ENCODE measurements at regions not wholly inside any gene's neighbourhood (a gene's known extent, or its start where the extent isn't known, plus 50 kb on each side); places are given as distances from the start of the nearest gene placed in this dataset.

- CTCF ChIA-PET (ENCODE audit: partially characterized antibody), result no interaction called here
- Histone ChIP-seq H3K36me3 (ENCODE audit: insufficient read depth, low read length) (no peaks in the 10 kb centered on the region), H3K27me3 (ENCODE audit: insufficient read depth, low read length) (no peaks in the 10 kb centered on the region), H3K9me3 (ENCODE audit: control insufficient read depth in 1 of 2, low read length in 2 of 2) (no peaks in the 10 kb centered on the region), H3K27ac (ENCODE audit: low read depth, low read length) (no peak overlapping the region), H3K4me3 (ENCODE audit: low read length in 2 of 2) (no peak overlapping the region), H3K4me1 (ENCODE audit: insufficient read depth, low read length) (no peaks in the 10 kb centered on the region)
- Mint-ChIP-seq H3K9me3 (peaks cover 0 to 2% (median 0%) of the 10 kb centered on the region in 8 donors), H3K27me3 (peaks cover 0 to 4% of the 10 kb centered on the region in 2 donors), H3K36me3 (no peaks in the 10 kb centered on the region), H3K27ac (no peak overlapping the region), H3K4me3 (no peak overlapping the region), H3K4me1 (no peaks in the 10 kb centered on the region)
- intact Hi-C loops (cut with micrococcal nuclease), result loop anchor here (5.0 kb wide), 1 partner anchor 228 kb away; the partner anchor contains the start of gene SFRP2
- DNase-seq, result no peak
- POLR2A ChIA-PET (ENCODE audit: partially characterized antibody), result no interaction called here
Measured at GRCh38 chr4:154015578-154015977, 226.7 kb upstream of the SFRP2 start.

- Histone ChIP-seq H3K9me3 (ENCODE audit: control insufficient read depth in 1 of 2, low read length in 2 of 2) (no peaks in the 10 kb centered on the region), H3K27ac (ENCODE audit: low read depth, low read length) (no peak overlapping the region), H3K27me3 (ENCODE audit: insufficient read depth, low read length) (no peaks in the 10 kb centered on the region), H3K4me1 (ENCODE audit: insufficient read depth, low read length) (no peaks in the 10 kb centered on the region), H3K36me3 (ENCODE audit: insufficient read depth, low read length) (no peaks in the 10 kb centered on the region), H3K4me3 (ENCODE audit: low read length in 2 of 2) (no peak overlapping the region)
- Mint-ChIP-seq H3K27me3 (peaks cover 0 to 4% of the 10 kb centered on the region in 2 donors), H3K27ac (no peak overlapping the region), H3K9me3 (peaks cover 0 to 2% (median 0%) of the 10 kb centered on the region in 8 donors), H3K4me1 (no peaks in the 10 kb centered on the region), H3K4me3 (no peak overlapping the region), H3K36me3 (no peaks in the 10 kb centered on the region)
- POLR2A ChIA-PET (ENCODE audit: partially characterized antibody), result no interaction called here
- intact Hi-C loops (cut with micrococcal nuclease), result loop anchor here (5.0 kb wide), 1 partner anchor 227 kb away; the partner anchor contains the start of gene SFRP2
- CTCF ChIA-PET (ENCODE audit: partially characterized antibody), result no interaction called here
- no peak for DNase-seq
Measured at GRCh38 chr4:154014407-154015321, 225.8 kb upstream of the SFRP2 start.

- ChIA-PET CTCF (ENCODE audit: partially characterized antibody) (no interaction called here), POLR2A (ENCODE audit: partially characterized antibody) (no interaction called here)
- Histone ChIP-seq H3K9me3 (ENCODE audit: control insufficient read depth in 1 of 2, low read length in 2 of 2) (no peaks in the 10 kb centered on the region), H3K27me3 (ENCODE audit: insufficient read depth, low read length) (no peaks in the 10 kb centered on the region), H3K4me1 (ENCODE audit: insufficient read depth, low read length) (no peaks in the 10 kb centered on the region), H3K27ac (ENCODE audit: low read depth, low read length) (no peak overlapping the region), H3K4me3 (ENCODE audit: low read length in 2 of 2) (no peak overlapping the region), H3K36me3 (ENCODE audit: insufficient read depth, low read length) (no peaks in the 10 kb centered on the region)
- Mint-ChIP-seq H3K27ac (no peak overlapping the region), H3K27me3 (peaks cover 0 to 4% of the 10 kb centered on the region in 2 donors), H3K4me1 (no peaks in the 10 kb centered on the region), H3K4me3 (no peak overlapping the region), H3K36me3 (no peaks in the 10 kb centered on the region), H3K9me3 (peaks cover 0 to 2% (median 0%) of the 10 kb centered on the region in 8 donors)
- DNase-seq, result no peak
- intact Hi-C loops (cut with micrococcal nuclease), result no loop called here
Measured at GRCh38 chr4:154013576-154013975, 224.7 kb upstream of the SFRP2 start.

GRCh38 chr4:154010371-154010770 is 221.5 kb upstream of the SFRP2 start:
- Histone ChIP-seq H3K4me3 (ENCODE audit: low read length in 2 of 2) (no peak overlapping the region), H3K4me1 (ENCODE audit: insufficient read depth, low read length) (no peaks in the 10 kb centered on the region), H3K27ac (ENCODE audit: low read depth, low read length) (no peak overlapping the region), H3K27me3 (ENCODE audit: insufficient read depth, low read length) (no peaks in the 10 kb centered on the region), H3K36me3 (ENCODE audit: insufficient read depth, low read length) (no peaks in the 10 kb centered on the region), H3K9me3 (ENCODE audit: control insufficient read depth in 1 of 2, low read length in 2 of 2) (no peaks in the 10 kb centered on the region)
- Mint-ChIP-seq H3K27me3 (peaks cover 0 to 8% of the 10 kb centered on the region in 2 donors), H3K27ac (no peak overlapping the region), H3K4me3 (no peak overlapping the region), H3K36me3 (no peaks in the 10 kb centered on the region), H3K9me3 (peaks cover 0 to 2% (median 0%) of the 10 kb centered on the region in 8 donors), H3K4me1 (no peaks in the 10 kb centered on the region)
- ChIA-PET CTCF (ENCODE audit: partially characterized antibody) (interaction anchor here (1.2 kb wide), 1 partner anchor 10 kb away, joined by 3 read pairs; no protein-coding TSS in a partner anchor), POLR2A (ENCODE audit: partially characterized antibody) (no interaction called here)
- DNase-seq, result no peak
- intact Hi-C loops (cut with micrococcal nuclease), result no loop called here

- Histone ChIP-seq H3K27me3 (ENCODE audit: insufficient read depth, low read length) (no peaks in the 10 kb centered on the region), H3K27ac (ENCODE audit: low read depth, low read length) (no peak overlapping the region), H3K36me3 (ENCODE audit: insufficient read depth, low read length) (no peaks in the 10 kb centered on the region), H3K4me1 (ENCODE audit: insufficient read depth, low read length) (no peaks in the 10 kb centered on the region), H3K4me3 (ENCODE audit: low read length in 2 of 2) (no peak overlapping the region), H3K9me3 (ENCODE audit: control insufficient read depth in 1 of 2, low read length in 2 of 2) (no peaks in the 10 kb centered on the region)
- POLR2A ChIA-PET (ENCODE audit: partially characterized antibody), result no interaction called here
- H3K27ac Mint-ChIP-seq, result no peak overlapping the region
- H3K4me3 Mint-ChIP-seq, result no peak overlapping the region
- H3K36me3 Mint-ChIP-seq, result no peaks in the 10 kb centered on the region
- CTCF ChIA-PET (ENCODE audit: partially characterized antibody), result interaction anchor here (0.7 to 1.2 kb wide), 2 partner anchors 10 to 14 kb away, joined by 3 read pairs; no protein-coding TSS in a partner anchor
- intact Hi-C loops (cut with micrococcal nuclease), result no loop called here
- H3K9me3 Mint-ChIP-seq, result peaks cover 0 to 2% (median 0%) of the 10 kb centered on the region in 8 donors
- H3K27me3 Mint-ChIP-seq, result peaks cover 0 to 8% of the 10 kb centered on the region in 2 donors
- H3K4me1 Mint-ChIP-seq, result no peaks in the 10 kb centered on the region
- DNase-seq, result no peak
Measured at GRCh38 chr4:154009788-154010187, 220.9 kb upstream of the SFRP2 start.

- H3K27me3 Mint-ChIP-seq, result peaks cover 0 to 4% of the 10 kb centered on the region in 2 donors
- Histone ChIP-seq H3K27ac (ENCODE audit: low read depth, low read length) (no peak overlapping the region), H3K4me3 (ENCODE audit: low read length in 2 of 2) (no peak overlapping the region), H3K27me3 (ENCODE audit: insufficient read depth, low read length) (no peaks in the 10 kb centered on the region), H3K36me3 (ENCODE audit: insufficient read depth, low read length) (no peaks in the 10 kb centered on the region), H3K9me3 (ENCODE audit: control insufficient read depth in 1 of 2, low read length in 2 of 2) (no peaks in the 10 kb centered on the region), H3K4me1 (ENCODE audit: insufficient read depth, low read length) (no peaks in the 10 kb centered on the region)
- POLR2A ChIA-PET (ENCODE audit: partially characterized antibody), result no interaction called here
- CTCF ChIA-PET (ENCODE audit: partially characterized antibody), result interaction anchor here (0.7 kb wide), 1 partner anchor 13 kb away, joined by 3 read pairs; no protein-coding TSS in a partner anchor
- no peak for DNase-seq
- H3K4me1 Mint-ChIP-seq, result no peaks in the 10 kb centered on the region
- H3K4me3 Mint-ChIP-seq, result no peak overlapping the region
- no peaks in the 10 kb centered on the region for H3K36me3 Mint-ChIP-seq
- H3K9me3 Mint-ChIP-seq, result peaks cover 0 to 2% (median 0%) of the 10 kb centered on the region in 8 donors
- H3K27ac Mint-ChIP-seq, result no peak overlapping the region
- intact Hi-C loops (cut with micrococcal nuclease), result no loop called here
Measured at GRCh38 chr4:154009191-154009590, 220.3 kb upstream of the SFRP2 start.

GRCh38 chr4:154005171-154005520 is 216.3 kb upstream of the SFRP2 start:
- H3K27me3 Mint-ChIP-seq, result peaks cover 3 to 8% of the 10 kb centered on the region in 2 donors
- Histone ChIP-seq H3K27me3 (ENCODE audit: insufficient read depth, low read length) (no peaks in the 10 kb centered on the region), H3K4me1 (ENCODE audit: insufficient read depth, low read length) (no peaks in the 10 kb centered on the region), H3K27ac (ENCODE audit: low read depth, low read length) (no peak overlapping the region), H3K9me3 (ENCODE audit: control insufficient read depth in 1 of 2, low read length in 2 of 2) (no peaks in the 10 kb centered on the region), H3K36me3 (ENCODE audit: insufficient read depth, low read length) (no peaks in the 10 kb centered on the region), H3K4me3 (ENCODE audit: low read length in 2 of 2) (no peak overlapping the region)
- DNase-seq, result no peak
- no peaks in the 10 kb centered on the region for H3K4me1 Mint-ChIP-seq
- POLR2A ChIA-PET (ENCODE audit: partially characterized antibody), result no interaction called here
- H3K9me3 Mint-ChIP-seq, result no peaks in the 10 kb centered on the region
- H3K27ac Mint-ChIP-seq, result no peak overlapping the region
- no peaks in the 10 kb centered on the region for H3K36me3 Mint-ChIP-seq
- intact Hi-C loops (cut with micrococcal nuclease), result no loop called here
- CTCF ChIA-PET (ENCODE audit: partially characterized antibody), result no interaction called here
- H3K4me3 Mint-ChIP-seq, result no peak overlapping the region
